Common myeloid progenitor, CD34-positive (primary cell): ENCODE measurements at regions not wholly inside any gene's neighbourhood (a gene's known extent, or its start where the extent isn't known, plus 50 kb on each side); places are given as distances from the start of the nearest gene placed in this dataset.

Experiments used
- CTCF ChIA-PET: fragments of 350-600 bp; sonication (Branson Sonifier 250); formaldehyde crosslinking; loops from one replicate; lab custom pipeline; 2021; ENCODE audit warnings: antibody characterized with exemption; lab: Charles Lee
- POLR2A ChIA-PET: fragments of 350-600 bp; sonication (Branson Sonifier 250); formaldehyde crosslinking; loops from one replicate; lab custom pipeline; 2021; ENCODE audit warnings: antibody characterized with exemption; lab: Charles Lee
- DNase-seq, 3 donors: peaks; one replicate each; pipeline versions ENCODE4 v3.0.0 to v3.0.0-alpha.2; 2013
- H3K27ac ChIP-seq, 2 experiments: 1 replicate in 1 of 2; 2 replicates in 1 of 2; pipeline ENCODE4 v1.7.0; 2013; ENCODE audit warnings: inconsistent platforms in 2 of 2, low read length in 2 of 2, mild to moderate bottlenecking in 2 of 2, low read depth in 1 of 2, moderate library complexity in 1 of 2; ENCODE audit not compliant: severe bottlenecking in 2 of 2, insufficient read depth in 1 of 2, poor library complexity in 1 of 2
- H3K27me3 ChIP-seq, 5 experiments: replicated peaks in 2 of 5; 1 replicate in 3 of 5; 2 replicates in 2 of 5; pipeline versions ENCODE4 v1.6.1 to v1.7.0; 2013; ENCODE audit warnings: low read length in 4 of 5, mild to moderate bottlenecking in 2 of 5, moderate library complexity in 2 of 5, inconsistent platforms in 1 of 5; ENCODE audit not compliant: insufficient read depth in 5 of 5, control insufficient read depth in 4 of 5
- H3K36me3 ChIP-seq, 4 experiments: 1 replicate in 2 of 4; 2 replicates in 2 of 4; pipeline versions ENCODE4 v1.6.1 to v1.7.0; 2013; ENCODE audit warnings: low read length in 3 of 4, control low read depth in 1 of 4, mild to moderate bottlenecking in 1 of 4; ENCODE audit not compliant: control insufficient read depth in 4 of 4, insufficient read depth in 4 of 4
- H3K4me1 ChIP-seq, 4 experiments: 1 replicate in 3 of 4; 2 replicates in 1 of 4; pipeline versions ENCODE4 v1.6.1 to v1.7.1; 2013; ENCODE audit warnings: low read length in 3 of 4, mild to moderate bottlenecking in 3 of 4, control low read depth in 1 of 4, inconsistent platforms in 1 of 4, moderate library complexity in 1 of 4; ENCODE audit not compliant: control insufficient read depth in 4 of 4, insufficient read depth in 4 of 4; ENCODE audit errors: control extremely low read depth in 1 of 4
- H3K4me3 ChIP-seq, 7 experiments: 1 replicate in 4 of 7; 2 replicates in 3 of 7; pipeline versions ENCODE4 v1.5.1 to v1.7.0; 2013; ENCODE audit warnings: mild to moderate bottlenecking in 7 of 7, low read length in 6 of 7, moderate library complexity in 6 of 7, inconsistent platforms in 2 of 7, low read depth in 2 of 7, control low read depth in 1 of 7; ENCODE audit not compliant: insufficient read depth in 4 of 7, control insufficient read depth in 1 of 7; ENCODE audit errors: extremely low read depth in 1 of 7
- H3K9me3 ChIP-seq, 5 experiments: 1 replicate in 4 of 5; 2 replicates in 1 of 5; pipeline versions ENCODE4 v1.6.1 to v1.7.1; 2013; ENCODE audit warnings: low read length in 4 of 5, mild to moderate bottlenecking in 2 of 5, inconsistent platforms in 1 of 5, low read depth in 1 of 5, moderate library complexity in 1 of 5; ENCODE audit not compliant: control insufficient read depth in 4 of 5, insufficient read depth in 2 of 5; ENCODE audit errors: control extremely low read depth in 1 of 5
- WGBS: methylation state at CpG from one replicate; pipeline ENCODE4 v1.1.5; 2013; ENCODE audit not compliant: insufficient coverage; 5-methylcytosine and 5-hydroxymethylcytosine counted together

- H3K27me3 ChIP-seq: no peaks in the 10 kb centered on the region
- peaks cover 3 to 18% (median 7%) of the 10 kb centered on the region in 4 experiments for H3K36me3 ChIP-seq
- H3K27ac ChIP-seq: no peak overlapping the region
- no peak for DNase-seq
- H3K4me3 ChIP-seq: no peak overlapping the region
- WGBS: no CpG with 5 or more reads among the region's 3 CpGs
- no peaks in the 10 kb centered on the region for H3K9me3 ChIP-seq
- POLR2A ChIA-PET: no interaction called here
- CTCF ChIA-PET: no interaction called here
- no peaks in the 10 kb centered on the region for H3K4me1 ChIP-seq
Measured at GRCh38 chr6:144762469-144762868, 477.3 kb downstream of the UTRN start.

GRCh38 chr6:144767051-144767450, 481.9 kb downstream of the UTRN start:
- peaks cover 0 to 3% (median 0%) of the 10 kb centered on the region in 5 experiments for H3K9me3 ChIP-seq
- no peak overlapping the region for H3K27ac ChIP-seq
- H3K4me3 ChIP-seq: no peak overlapping the region
- ChIA-PET POLR2A (no interaction called here), CTCF (no interaction called here)
- peaks cover 3 to 14% (median 9%) of the 10 kb centered on the region in 4 experiments for H3K36me3 ChIP-seq
- H3K27me3 ChIP-seq: no peaks in the 10 kb centered on the region
- H3K4me1 ChIP-seq: no peaks in the 10 kb centered on the region
- no peak for DNase-seq
- 100% methylated on average over 1 of the region's 1 CpG for WGBS

GRCh38 chr6:144768551-144769075, 483.5 kb downstream of the UTRN start:
- Histone ChIP-seq H3K4me3 (no peak overlapping the region), H3K4me1 (no peaks in the 10 kb centered on the region), H3K36me3 (peaks cover 6 to 21% (median 9%) of the 10 kb centered on the region in 4 experiments), H3K9me3 (peaks cover 0 to 3% (median 0%) of the 10 kb centered on the region in 5 experiments), H3K27me3 (no peaks in the 10 kb centered on the region), H3K27ac (no peak overlapping the region)
- no peak for DNase-seq
- CTCF ChIA-PET: no interaction called here
- POLR2A ChIA-PET: no interaction called here

- Histone ChIP-seq H3K36me3 (peaks cover 7 to 26% (median 12%) of the 10 kb centered on the region in 4 experiments), H3K4me3 (no peak overlapping the region), H3K27ac (no peak overlapping the region), H3K9me3 (peaks cover 0 to 3% (median 0%) of the 10 kb centered on the region in 5 experiments), H3K27me3 (no peaks in the 10 kb centered on the region), H3K4me1 (no peaks in the 10 kb centered on the region)
- no peak for DNase-seq
- CTCF ChIA-PET: no interaction called here
- POLR2A ChIA-PET: no interaction called here
- 100% methylated on average over 2 of the region's 3 CpGs for WGBS
Measured at GRCh38 chr6:144769142-144769541, 484.0 kb downstream of the UTRN start.

- DNase-seq: no peak
- CTCF ChIA-PET: no interaction called here
- WGBS: 100% methylated on average over 4 of the region's 6 CpGs
Measured at GRCh38 chr6:144776031-144776819, 491.1 kb downstream of the UTRN start.

GRCh38 chr6:144777249-144777648, 492.1 kb downstream of the UTRN start:
- no peaks in the 10 kb centered on the region for H3K9me3 ChIP-seq
- ChIA-PET POLR2A (no interaction called here), CTCF (interaction anchor here (0.8 kb wide), 1 partner anchor 189 kb away, joined by 3 read pairs; no protein-coding TSS in a partner anchor)
- no peak for DNase-seq
- peaks cover 20 to 41% (median 30%) of the 10 kb centered on the region in 4 experiments for H3K36me3 ChIP-seq
- no peak overlapping the region for H3K4me3 ChIP-seq
- H3K27ac ChIP-seq: no peak overlapping the region
- H3K4me1 ChIP-seq: no peaks in the 10 kb centered on the region
- no peaks in the 10 kb centered on the region for H3K27me3 ChIP-seq

More at GRCh38 chr6:144776031-144776819, 491.1 kb downstream of the UTRN start:
- H3K27ac ChIP-seq: no peak overlapping the region
- H3K4me3 ChIP-seq: no peak overlapping the region
- no peaks in the 10 kb centered on the region for H3K4me1 ChIP-seq
- peaks cover 18 to 42% (median 29%) of the 10 kb centered on the region in 4 experiments for H3K36me3 ChIP-seq
- H3K27me3 ChIP-seq: no peaks in the 10 kb centered on the region
- POLR2A ChIA-PET: no interaction called here
- H3K9me3 ChIP-seq: no peaks in the 10 kb centered on the region

- 96% methylated on average over 2 of the region's 2 CpGs for WGBS
- ChIA-PET CTCF (interaction anchor here (1.4 to 1.6 kb wide), 2 partner anchors 11 to 23 kb away, joined by 3 to 4 read pairs; no protein-coding TSS in a partner anchor), POLR2A (no interaction called here)
Measured at GRCh38 chr6:144778056-144778455, 492.9 kb downstream of the UTRN start.

More at GRCh38 chr6:144778056-144778455, 492.9 kb downstream of the UTRN start:
- H3K9me3 ChIP-seq: no peaks in the 10 kb centered on the region
- no peak for DNase-seq
- H3K36me3 ChIP-seq: peaks cover 20 to 40% (median 27%) of the 10 kb centered on the region in 4 experiments
- no peaks in the 10 kb centered on the region for H3K4me1 ChIP-seq
- H3K4me3 ChIP-seq: no peak overlapping the region
- H3K27ac ChIP-seq: no peak overlapping the region
- no peaks in the 10 kb centered on the region for H3K27me3 ChIP-seq
